RWPE1 (cell line): ENCODE measurements at regions not wholly inside any gene's neighbourhood (a gene's known extent, or its start where the extent isn't known, plus 50 kb on each side); places are given as distances from the start of the nearest gene placed in this dataset.

ENCODE experiments used
- CTCF ChIA-PET: fragments of 350-600 bp; sonication (Branson Sonifier 250); formaldehyde crosslinking; extraction: SDS; loops from one replicate; lab custom pipeline; 2021; lab: Yijun Ruan, JAX
- POLR2A ChIA-PET: fragments of 400-600 bp; formaldehyde crosslinking; extraction: SDS; loops from one replicate; lab custom pipeline; 2020; ENCODE audit warnings: antibody characterized with exemption; ENCODE audit not compliant: low non-redundant PET; lab: Yijun Ruan, JAX
- DNase-seq: peaks from one replicate; pipeline ENCODE4 v3.0.0; 2012; ENCODE audit warnings: low spot score
- H3K27ac ChIP-seq: fragments of 450-650 bp; 2 replicates; pipeline ENCODE4 v1.5.1; 2017
- CTCF ChIP-seq: fragments of 450-650 bp; conservative IDR thresholded peaks from 2 replicates; pipeline ENCODE4 v1.5.1; 2017; ENCODE audit warnings: low read depth, mild to moderate bottlenecking

GRCh38 chr2:157036726-157037125 lies 220.8 kb upstream of the GALNT5 start:
- ChIA-PET POLR2A (no interaction called here), CTCF (no interaction called here)
- no peak for DNase-seq
- no peak overlapping the region for H3K27ac ChIP-seq
- no peak for TF ChIP-seq CTCF

- no peak for DNase-seq
- TF ChIP-seq CTCF = no peak
- CTCF ChIA-PET = no interaction called here
- POLR2A ChIA-PET = no interaction called here
- H3K27ac ChIP-seq = no peak overlapping the region
These were observed 213.7 kb upstream of the GALNT5 start for GRCh38 chr2:157043786-157044185.

DNA sequence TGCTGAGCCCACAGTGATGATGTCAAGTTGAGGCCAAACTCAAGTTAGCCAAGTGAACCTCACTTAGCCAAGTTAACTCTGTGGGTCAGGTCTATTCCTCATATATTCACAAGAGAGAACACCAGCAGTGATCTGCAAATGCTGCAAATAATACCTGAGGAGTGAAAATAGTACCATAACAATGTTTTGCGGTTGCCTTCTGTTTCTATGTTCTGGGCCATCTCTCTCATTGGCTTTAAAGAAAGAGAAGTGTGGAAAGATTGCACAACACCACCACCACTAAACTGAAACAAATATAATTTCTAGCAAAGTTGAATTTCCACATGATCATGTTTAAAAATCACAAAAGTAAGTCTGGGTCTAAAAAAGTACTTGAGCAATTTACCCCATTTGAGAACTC lies 211.1 kb upstream of the GALNT5 start:
- CTCF ChIA-PET = no interaction called here
- POLR2A ChIA-PET = no interaction called here
- no peak for TF ChIP-seq CTCF
- H3K27ac ChIP-seq = no peak overlapping the region
- no peak for DNase-seq

DNA sequence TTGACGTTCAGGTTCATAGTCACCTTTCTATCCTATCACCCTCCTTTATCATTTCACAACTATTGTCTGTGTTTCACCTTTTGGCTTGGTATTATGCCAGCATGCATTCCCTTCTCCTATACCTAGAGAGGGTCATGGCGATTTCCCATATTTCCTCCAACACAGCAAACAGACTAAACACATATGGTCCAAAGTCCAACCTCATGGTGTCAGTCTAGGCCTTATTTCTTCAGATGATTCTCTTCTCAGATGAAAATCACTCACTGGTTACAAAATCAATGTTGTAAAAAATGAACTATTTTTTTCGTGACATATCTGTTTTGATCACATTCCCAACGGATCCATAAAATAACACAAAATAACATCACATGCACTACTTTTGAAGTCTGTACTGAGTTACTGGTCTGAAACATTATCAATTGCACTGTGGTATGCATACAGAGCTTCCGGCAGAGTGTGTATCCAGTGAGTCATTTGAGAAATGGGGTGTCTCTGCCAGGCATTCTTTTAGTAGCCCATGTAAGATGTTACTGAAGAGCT lies 204.8 kb upstream of the GALNT5 start:
- H3K27ac ChIP-seq = no peak overlapping the region
- ChIA-PET CTCF (interaction anchor here (0.6 to 1.2 kb wide), 3 partner anchors 1460 to 1676 kb away, joined by 3 read pairs; no protein-coding TSS in a partner anchor), POLR2A (no interaction called here)
- no peak for TF ChIP-seq CTCF
- DNase-seq = peak; percentile 44

- no peak overlapping the region for H3K27ac ChIP-seq
- no peak for DNase-seq
- ChIA-PET CTCF (interaction anchor here (0.5 to 1.2 kb wide), 2 partner anchors 1625 to 1677 kb away, joined by 3 to 4 read pairs; no protein-coding TSS in a partner anchor), POLR2A (no interaction called here)
- TF ChIP-seq CTCF = no peak
These were observed 203.6 kb upstream of the GALNT5 start for GRCh38 chr2:157053876-157054275.

- TF ChIP-seq CTCF = peak; percentile 79
- CTCF ChIA-PET = interaction anchor here (0.7 to 1.1 kb wide), 3 partner anchors 151 to 1679 kb away, joined by 3 to 4 read pairs (median 3); no protein-coding TSS in a partner anchor
- peak; percentile 9 for DNase-seq
- no peak overlapping the region for H3K27ac ChIP-seq
- POLR2A ChIA-PET = no interaction called here
These were observed 201.8 kb upstream of the GALNT5 start for GRCh38 chr2:157055660-157056199.
